ENCODE measurements at regions not wholly inside any gene's neighbourhood (a gene's known extent, or its start where the extent isn't known, plus 50 kb on each side); places are given as distances from the start of the nearest gene placed in this dataset.

DNA sequence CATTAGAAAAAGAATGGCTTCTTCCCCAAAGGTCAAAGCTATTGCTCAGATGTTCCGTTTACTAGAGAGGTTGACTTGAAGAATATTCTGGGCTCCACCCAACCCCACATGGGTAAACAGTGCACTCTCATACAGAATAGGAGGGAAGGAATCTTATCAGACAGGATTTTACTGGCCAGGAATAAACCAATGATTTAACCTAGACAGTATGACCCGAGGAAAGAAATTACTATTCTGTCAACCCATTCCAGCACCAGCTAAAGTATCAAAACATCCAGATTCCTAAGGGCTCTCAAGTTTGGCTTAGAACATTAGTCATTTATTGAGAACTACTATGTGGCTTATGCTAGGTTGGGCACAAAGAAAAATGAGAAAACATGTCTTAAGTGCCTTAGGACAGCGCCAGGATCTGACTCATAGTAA is 493.6 kb upstream of the KLF4 start:
- Histone ChIP-seq H3K4me3 (ENCODE audit: low read depth in 1 of 3, low read length in 3 of 3) (no peak overlapping the region), H3K4me1 (ENCODE audit: control insufficient read depth in 4 of 4, insufficient read depth in 4 of 4, low read length in 3 of 4) (no peaks in the 10 kb centered on the region), H3K36me3 (ENCODE audit: control insufficient read depth in 4 of 4, insufficient read depth in 3 of 4, low read depth in 1 of 4, low read length in 3 of 4) (no peaks in the 10 kb centered on the region), H3K27me3 (ENCODE audit: control insufficient read depth in 4 of 4, insufficient read depth in 4 of 4, low read length in 3 of 4) (no peaks in the 10 kb centered on the region), H3K27ac (ENCODE audit: low read depth in 1 of 2, low read length in 2 of 2) (no peak overlapping the region), H3K9ac (ENCODE audit: low read depth in 1 of 2, low read length in 2 of 2) (no peak overlapping the region), H3K9me3 (ENCODE audit: control insufficient read depth in 4 of 4, low read length in 3 of 4) (no peaks in the 10 kb centered on the region)
- WGBS: 83% methylated on average over 3 of the region's 3 CpGs
- no peak for DNase-seq (ENCODE audit: low spot score)
- TF ChIP-seq NR2F2 (IDR thresholded peaks at IDR 0.05) (no peak), HNF4G (IDR thresholded peaks at IDR 0.05) (no peak), SP1 (IDR thresholded peaks at IDR 0.05) (no peak), TAF1 (conservative IDR thresholded peaks at IDR 0.05) (no peak), FOXA1 (IDR thresholded peaks at IDR 0.05) (no peak), RXRA (IDR thresholded peaks at IDR 0.05) (no peak), YY1 (IDR thresholded peaks at IDR 0.05) (no peak)
- TF ChIP-seq, protein P1, sequence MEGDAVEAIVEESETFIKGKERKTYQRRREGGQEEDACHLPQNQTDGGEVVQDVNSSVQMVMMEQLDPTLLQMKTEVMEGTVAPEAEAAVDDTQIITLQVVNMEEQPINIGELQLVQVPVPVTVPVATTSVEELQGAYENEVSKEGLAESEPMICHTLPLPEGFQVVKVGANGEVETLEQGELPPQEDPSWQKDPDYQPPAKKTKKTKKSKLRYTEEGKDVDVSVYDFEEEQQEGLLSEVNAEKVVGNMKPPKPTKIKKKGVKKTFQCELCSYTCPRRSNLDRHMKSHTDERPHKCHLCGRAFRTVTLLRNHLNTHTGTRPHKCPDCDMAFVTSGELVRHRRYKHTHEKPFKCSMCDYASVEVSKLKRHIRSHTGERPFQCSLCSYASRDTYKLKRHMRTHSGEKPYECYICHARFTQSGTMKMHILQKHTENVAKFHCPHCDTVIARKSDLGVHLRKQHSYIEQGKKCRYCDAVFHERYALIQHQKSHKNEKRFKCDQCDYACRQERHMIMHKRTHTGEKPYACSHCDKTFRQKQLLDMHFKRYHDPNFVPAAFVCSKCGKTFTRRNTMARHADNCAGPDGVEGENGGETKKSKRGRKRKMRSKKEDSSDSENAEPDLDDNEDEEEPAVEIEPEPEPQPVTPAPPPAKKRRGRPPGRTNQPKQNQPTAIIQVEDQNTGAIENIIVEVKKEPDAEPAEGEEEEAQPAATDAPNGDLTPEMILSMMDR (IDR thresholded peaks at IDR 0.05; ENCODE audit: low read depth, low read length, missing input control): no peak
- TF ChIP-seq, protein P2, sequence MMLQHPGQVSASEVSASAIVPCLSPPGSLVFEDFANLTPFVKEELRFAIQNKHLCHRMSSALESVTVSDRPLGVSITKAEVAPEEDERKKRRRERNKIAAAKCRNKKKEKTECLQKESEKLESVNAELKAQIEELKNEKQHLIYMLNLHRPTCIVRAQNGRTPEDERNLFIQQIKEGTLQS (IDR thresholded peaks at IDR 0.05): no peak

DNA sequence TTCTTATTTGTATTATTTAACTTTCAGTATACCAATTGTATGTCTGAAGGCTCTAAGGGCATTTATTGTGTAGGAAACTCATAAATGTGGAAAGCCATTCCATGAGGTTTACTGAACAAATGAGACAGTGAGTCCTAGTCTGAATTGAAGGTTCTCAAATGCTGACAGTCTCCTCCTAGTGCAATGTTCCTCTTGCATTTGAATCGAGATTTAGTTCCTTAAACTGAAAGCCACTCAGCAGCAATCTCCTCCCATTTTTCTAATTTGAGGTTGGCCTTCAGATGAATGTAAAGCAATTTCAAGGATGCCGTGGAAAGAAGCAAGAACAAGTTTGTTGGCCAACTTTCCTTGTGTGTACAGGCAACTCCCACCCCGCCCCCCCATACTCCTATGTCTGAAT is 493.2 kb upstream of the KLF4 start:
- H3K9me3 ChIP-seq (ENCODE audit: control insufficient read depth in 4 of 4, low read length in 3 of 4): no peaks in the 10 kb centered on the region
- TF ChIP-seq, protein P3, sequence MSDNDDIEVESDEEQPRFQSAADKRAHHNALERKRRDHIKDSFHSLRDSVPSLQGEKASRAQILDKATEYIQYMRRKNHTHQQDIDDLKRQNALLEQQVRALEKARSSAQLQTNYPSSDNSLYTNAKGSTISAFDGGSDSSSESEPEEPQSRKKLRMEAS (IDR thresholded peaks at IDR 0.05): no peak
- TF ChIP-seq GABPA (IDR thresholded peaks at IDR 0.05 in 1 of 2, conservative IDR thresholded peaks at IDR 0.05 in 1 of 2) (no peak), FOXA2 (IDR thresholded peaks at IDR 0.05) (no peak), EGR1 (IDR thresholded peaks at IDR 0.05; ENCODE audit: low read depth in 2 of 2) (no peak), SP1 (IDR thresholded peaks at IDR 0.05) (no peak), HNF4A (conservative IDR thresholded peaks at IDR 0.05) (no peak), RAD21 (IDR thresholded peaks at IDR 0.05) (no peak), RXRA (IDR thresholded peaks at IDR 0.05) (no peak), TAF1 (conservative IDR thresholded peaks at IDR 0.05) (no peak)
- TF ChIP-seq, protein P1 (IDR thresholded peaks at IDR 0.05; ENCODE audit: low read depth, low read length, missing input control): no peak
- TF ChIP-seq, protein P2 (IDR thresholded peaks at IDR 0.05): no peak
- TF ChIP-seq, protein P4, sequence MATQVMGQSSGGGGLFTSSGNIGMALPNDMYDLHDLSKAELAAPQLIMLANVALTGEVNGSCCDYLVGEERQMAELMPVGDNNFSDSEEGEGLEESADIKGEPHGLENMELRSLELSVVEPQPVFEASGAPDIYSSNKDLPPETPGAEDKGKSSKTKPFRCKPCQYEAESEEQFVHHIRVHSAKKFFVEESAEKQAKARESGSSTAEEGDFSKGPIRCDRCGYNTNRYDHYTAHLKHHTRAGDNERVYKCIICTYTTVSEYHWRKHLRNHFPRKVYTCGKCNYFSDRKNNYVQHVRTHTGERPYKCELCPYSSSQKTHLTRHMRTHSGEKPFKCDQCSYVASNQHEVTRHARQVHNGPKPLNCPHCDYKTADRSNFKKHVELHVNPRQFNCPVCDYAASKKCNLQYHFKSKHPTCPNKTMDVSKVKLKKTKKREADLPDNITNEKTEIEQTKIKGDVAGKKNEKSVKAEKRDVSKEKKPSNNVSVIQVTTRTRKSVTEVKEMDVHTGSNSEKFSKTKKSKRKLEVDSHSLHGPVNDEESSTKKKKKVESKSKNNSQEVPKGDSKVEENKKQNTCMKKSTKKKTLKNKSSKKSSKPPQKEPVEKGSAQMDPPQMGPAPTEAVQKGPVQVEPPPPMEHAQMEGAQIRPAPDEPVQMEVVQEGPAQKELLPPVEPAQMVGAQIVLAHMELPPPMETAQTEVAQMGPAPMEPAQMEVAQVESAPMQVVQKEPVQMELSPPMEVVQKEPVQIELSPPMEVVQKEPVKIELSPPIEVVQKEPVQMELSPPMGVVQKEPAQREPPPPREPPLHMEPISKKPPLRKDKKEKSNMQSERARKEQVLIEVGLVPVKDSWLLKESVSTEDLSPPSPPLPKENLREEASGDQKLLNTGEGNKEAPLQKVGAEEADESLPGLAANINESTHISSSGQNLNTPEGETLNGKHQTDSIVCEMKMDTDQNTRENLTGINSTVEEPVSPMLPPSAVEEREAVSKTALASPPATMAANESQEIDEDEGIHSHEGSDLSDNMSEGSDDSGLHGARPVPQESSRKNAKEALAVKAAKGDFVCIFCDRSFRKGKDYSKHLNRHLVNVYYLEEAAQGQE (IDR thresholded peaks at IDR 0.05): no peak
- TF ChIP-seq, protein P5, sequence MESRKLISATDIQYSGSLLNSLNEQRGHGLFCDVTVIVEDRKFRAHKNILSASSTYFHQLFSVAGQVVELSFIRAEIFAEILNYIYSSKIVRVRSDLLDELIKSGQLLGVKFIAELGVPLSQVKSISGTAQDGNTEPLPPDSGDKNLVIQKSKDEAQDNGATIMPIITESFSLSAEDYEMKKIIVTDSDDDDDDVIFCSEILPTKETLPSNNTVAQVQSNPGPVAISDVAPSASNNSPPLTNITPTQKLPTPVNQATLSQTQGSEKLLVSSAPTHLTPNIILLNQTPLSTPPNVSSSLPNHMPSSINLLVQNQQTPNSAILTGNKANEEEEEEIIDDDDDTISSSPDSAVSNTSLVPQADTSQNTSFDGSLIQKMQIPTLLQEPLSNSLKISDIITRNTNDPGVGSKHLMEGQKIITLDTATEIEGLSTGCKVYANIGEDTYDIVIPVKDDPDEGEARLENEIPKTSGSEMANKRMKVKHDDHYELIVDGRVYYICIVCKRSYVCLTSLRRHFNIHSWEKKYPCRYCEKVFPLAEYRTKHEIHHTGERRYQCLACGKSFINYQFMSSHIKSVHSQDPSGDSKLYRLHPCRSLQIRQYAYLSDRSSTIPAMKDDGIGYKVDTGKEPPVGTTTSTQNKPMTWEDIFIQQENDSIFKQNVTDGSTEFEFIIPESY (IDR thresholded peaks at IDR 0.05): no peak
- no peaks in the 10 kb centered on the region for H3K27me3 ChIP-seq (ENCODE audit: control insufficient read depth in 4 of 4, insufficient read depth in 4 of 4, low read length in 3 of 4)
- no peak overlapping the region for H3K4me3 ChIP-seq (ENCODE audit: low read depth in 1 of 3, low read length in 3 of 3)
- no peak overlapping the region for H3K9ac ChIP-seq (ENCODE audit: low read depth in 1 of 2, low read length in 2 of 2)
- H3K36me3 ChIP-seq (ENCODE audit: control insufficient read depth in 4 of 4, insufficient read depth in 3 of 4, low read depth in 1 of 4, low read length in 3 of 4): no peaks in the 10 kb centered on the region
- 71% methylated on average over 3 of the region's 3 CpGs for WGBS
- DNase-seq (ENCODE audit: low spot score): no peak
- H3K4me1 ChIP-seq (ENCODE audit: control insufficient read depth in 4 of 4, insufficient read depth in 4 of 4, low read length in 3 of 4): no peaks in the 10 kb centered on the region
- H3K27ac ChIP-seq (ENCODE audit: low read depth in 1 of 2, low read length in 2 of 2): no peak overlapping the region
